ENCODE measurements at regions not wholly inside any gene's neighbourhood (a gene's known extent, or its start where the extent isn't known, plus 50 kb on each side); places are given as distances from the start of the nearest gene placed in this dataset.

GRCh38 chr12:131533139-131533538, 177.8 kb upstream of the SFSWAP start:
- Histone ChIP-seq H3K27ac (no peak overlapping the region), H3K27me3 (no peaks in the 10 kb centered on the region), H3K36me3 (no peaks in the 10 kb centered on the region), H3K9me3 (no peaks in the 10 kb centered on the region), H3K4me1 (no peaks in the 10 kb centered on the region), H3K4me3 (no peak overlapping the region)
- TF ChIP-seq CTCF (IDR thresholded peaks at IDR 0.05), result no peak
- intact Hi-C loops (cut with DNase I), result no loop called here
- DNase-seq (ENCODE audit: low spot score in 2 of 2), result no peak

GRCh38 chr12:131535779-131536178, 175.1 kb upstream of the SFSWAP start:
- no peak for TF ChIP-seq CTCF (IDR thresholded peaks at IDR 0.05)
- no peak overlapping the region for H3K27ac ChIP-seq
- H3K4me3 ChIP-seq, result no peak overlapping the region
- DNase-seq (ENCODE audit: low spot score in 2 of 2), result no peak
- H3K36me3 ChIP-seq, result no peaks in the 10 kb centered on the region
- intact Hi-C loops (cut with DNase I), result no loop called here
- H3K4me1 ChIP-seq, result no peaks in the 10 kb centered on the region
- H3K27me3 ChIP-seq, result no peaks in the 10 kb centered on the region
- no peaks in the 10 kb centered on the region for H3K9me3 ChIP-seq

- TF ChIP-seq CTCF (IDR thresholded peaks at IDR 0.05), result no peak
- intact Hi-C loops (cut with DNase I), result no loop called here
- no peaks in the 10 kb centered on the region for H3K9me3 ChIP-seq
- H3K27ac ChIP-seq, result no peak overlapping the region
- H3K36me3 ChIP-seq, result no peaks in the 10 kb centered on the region
- no peak overlapping the region for H3K4me3 ChIP-seq
- no peak for DNase-seq (ENCODE audit: low spot score in 2 of 2)
- no peaks in the 10 kb centered on the region for H3K4me1 ChIP-seq
- H3K27me3 ChIP-seq, result no peaks in the 10 kb centered on the region
Measured at GRCh38 chr12:131536337-131536736, 174.6 kb upstream of the SFSWAP start.

GRCh38 chr12:131536766-131537165, 174.1 kb upstream of the SFSWAP start:
- DNase-seq (ENCODE audit: low spot score in 2 of 2), result no peak
- H3K27ac ChIP-seq, result no peak overlapping the region
- H3K9me3 ChIP-seq, result no peaks in the 10 kb centered on the region
- H3K4me1 ChIP-seq, result no peaks in the 10 kb centered on the region
- H3K36me3 ChIP-seq, result no peaks in the 10 kb centered on the region
- intact Hi-C loops (cut with DNase I), result no loop called here
- no peak overlapping the region for H3K4me3 ChIP-seq
- H3K27me3 ChIP-seq, result no peaks in the 10 kb centered on the region
- no peak for TF ChIP-seq CTCF (IDR thresholded peaks at IDR 0.05)

- Histone ChIP-seq H3K9me3 (no peaks in the 10 kb centered on the region), H3K27me3 (no peaks in the 10 kb centered on the region), H3K4me3 (no peak overlapping the region), H3K4me1 (no peaks in the 10 kb centered on the region), H3K27ac (no peak overlapping the region), H3K36me3 (no peaks in the 10 kb centered on the region)
- no peak for TF ChIP-seq CTCF (IDR thresholded peaks at IDR 0.05)
- no peak for DNase-seq (ENCODE audit: low spot score in 2 of 2)
- intact Hi-C loops (cut with DNase I), result no loop called here
Measured at GRCh38 chr12:131537267-131537958, 173.5 kb upstream of the SFSWAP start.

- Histone ChIP-seq H3K27me3 (no peaks in the 10 kb centered on the region), H3K4me3 (no peak overlapping the region), H3K36me3 (no peaks in the 10 kb centered on the region), H3K4me1 (no peaks in the 10 kb centered on the region), H3K27ac (no peak overlapping the region), H3K9me3 (no peaks in the 10 kb centered on the region)
- intact Hi-C loops (cut with DNase I), result no loop called here
- DNase-seq (ENCODE audit: low spot score in 2 of 2), result no peak
- TF ChIP-seq CTCF (IDR thresholded peaks at IDR 0.05), result no peak
Measured at GRCh38 chr12:131539381-131539780, 171.5 kb upstream of the SFSWAP start.

All from ascending aorta (tissue), 2 donors.